ENCODE measurements at regions not wholly inside any gene's neighbourhood (a gene's known extent, or its start where the extent isn't known, plus 50 kb on each side); places are given as distances from the start of the nearest gene placed in this dataset.
"Not testable (repeated sequence)": the region's sequence is repeated elsewhere in the genome, so short reads cannot be mapped to it uniquely, and the experiment has no call there.

DNA sequence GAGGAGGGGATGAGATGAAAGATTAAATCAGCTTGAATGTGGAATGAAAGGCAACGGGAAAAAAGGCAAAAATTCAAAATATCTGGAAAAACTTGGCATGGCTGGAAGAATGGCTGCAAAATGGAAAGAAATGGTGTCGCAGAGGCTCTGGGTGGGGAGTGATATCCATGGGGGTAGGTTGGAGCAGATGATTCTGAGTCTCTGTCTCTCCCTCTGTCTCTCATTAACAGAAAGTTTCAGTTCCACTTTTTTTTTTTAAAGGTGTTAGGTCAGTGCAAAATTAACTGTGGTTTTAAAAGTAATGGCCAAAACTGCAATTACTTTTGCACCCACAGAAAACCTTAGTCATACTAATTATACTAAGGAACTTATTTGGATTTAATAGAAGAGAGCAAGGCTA lies 931.1 kb upstream of the USP9Y start:
- TF ChIP-seq, protein P1, sequence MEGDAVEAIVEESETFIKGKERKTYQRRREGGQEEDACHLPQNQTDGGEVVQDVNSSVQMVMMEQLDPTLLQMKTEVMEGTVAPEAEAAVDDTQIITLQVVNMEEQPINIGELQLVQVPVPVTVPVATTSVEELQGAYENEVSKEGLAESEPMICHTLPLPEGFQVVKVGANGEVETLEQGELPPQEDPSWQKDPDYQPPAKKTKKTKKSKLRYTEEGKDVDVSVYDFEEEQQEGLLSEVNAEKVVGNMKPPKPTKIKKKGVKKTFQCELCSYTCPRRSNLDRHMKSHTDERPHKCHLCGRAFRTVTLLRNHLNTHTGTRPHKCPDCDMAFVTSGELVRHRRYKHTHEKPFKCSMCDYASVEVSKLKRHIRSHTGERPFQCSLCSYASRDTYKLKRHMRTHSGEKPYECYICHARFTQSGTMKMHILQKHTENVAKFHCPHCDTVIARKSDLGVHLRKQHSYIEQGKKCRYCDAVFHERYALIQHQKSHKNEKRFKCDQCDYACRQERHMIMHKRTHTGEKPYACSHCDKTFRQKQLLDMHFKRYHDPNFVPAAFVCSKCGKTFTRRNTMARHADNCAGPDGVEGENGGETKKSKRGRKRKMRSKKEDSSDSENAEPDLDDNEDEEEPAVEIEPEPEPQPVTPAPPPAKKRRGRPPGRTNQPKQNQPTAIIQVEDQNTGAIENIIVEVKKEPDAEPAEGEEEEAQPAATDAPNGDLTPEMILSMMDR (IDR thresholded peaks at IDR 0.05), result no peak
- TF ChIP-seq POLR2A (IDR thresholded peaks at IDR 0.05), result no peak
- no peak for DNase-seq
- H3K4me1 ChIP-seq (replicated peaks in 1 of 2), result no peaks in the 10 kb centered on the region
- H3K27ac ChIP-seq, result no peak overlapping the region
- intact Hi-C loops (cut with DNase I), result no loop called here
- WGBS, 4 donors, result 44 to 54% methylated on average over 2 of the region's 2 CpGs; no CpG with 5 or more reads in 2 of the 4 donors
- no peaks in the 10 kb centered on the region for H3K27me3 ChIP-seq
- H3K9me3 ChIP-seq (replicated peaks in 1 of 3), result no peaks in the 10 kb centered on the region
- H3K36me3 ChIP-seq (replicated peaks in 1 of 2), result no peaks in the 10 kb centered on the region
- H3K4me3 ChIP-seq, result no peak overlapping the region

DNA sequence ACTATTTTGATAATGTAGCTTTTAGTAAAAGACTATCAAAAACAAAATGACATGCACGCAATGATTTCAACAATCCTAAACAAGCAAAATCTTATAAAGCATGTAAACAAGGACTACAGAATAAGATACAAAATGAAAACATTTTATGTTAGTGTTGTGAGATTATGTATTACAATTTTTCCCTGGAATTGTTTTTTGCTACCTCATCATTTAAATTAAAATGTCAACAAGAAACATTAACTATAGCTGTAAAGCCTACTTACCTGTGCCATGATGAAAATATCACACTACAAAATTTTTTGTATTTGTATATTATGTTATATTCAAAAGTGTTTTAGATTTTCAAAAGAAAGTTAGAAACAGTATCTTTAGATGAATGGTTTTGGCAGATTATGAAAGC lies 921.3 kb upstream of the USP9Y start:
- not testable (repeated sequence) for DNase-seq
- WGBS, 4 donors, result 18 to 36% methylated on average over 1 of the region's 1 CpG; no CpG with 5 or more reads in 2 of the 4 donors

DNA sequence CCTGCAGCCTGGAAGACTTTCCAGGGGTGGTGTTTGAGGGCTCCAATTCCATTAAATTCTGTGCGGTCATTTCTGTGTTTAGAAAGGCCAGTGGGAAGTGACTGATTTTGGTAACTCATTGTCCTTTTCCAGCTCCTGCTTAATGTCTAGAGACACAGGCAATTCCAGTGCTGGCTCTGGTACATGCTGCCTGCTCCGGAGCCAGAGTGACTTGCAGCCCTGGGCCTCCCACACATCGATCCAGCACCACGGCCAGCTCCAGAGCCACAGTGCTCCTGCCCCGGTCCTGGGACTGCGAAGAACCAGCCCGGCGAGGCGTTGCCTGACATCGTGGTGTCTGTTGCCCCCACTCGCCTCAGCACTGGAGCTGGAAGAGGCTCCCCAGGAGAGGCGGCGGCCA lies 912.0 kb upstream of the USP9Y start:
- H3K4me3 ChIP-seq; intact Hi-C loops (cut with DNase I); H3K36me3 ChIP-seq (replicated peaks in 1 of 2); H3K27ac ChIP-seq; H3K9me3 ChIP-seq (replicated peaks in 1 of 3); H3K4me1 ChIP-seq (replicated peaks in 1 of 2); H3K27me3 ChIP-seq: not testable (repeated sequence)
- 72% methylated on average over 13 of the region's 13 CpGs; no CpG with 5 or more reads in 3 of the 4 donors for WGBS, 4 donors
- DNase-seq, result peak in 2 of 7 donors; percentile 0 to 6

More for the DNA sequence above, 921.3 kb upstream of the USP9Y start:
- H3K27me3 ChIP-seq; H3K36me3 ChIP-seq (replicated peaks in 1 of 2); H3K9me3 ChIP-seq (replicated peaks in 1 of 3); H3K27ac ChIP-seq; intact Hi-C loops (cut with DNase I); H3K4me1 ChIP-seq (replicated peaks in 1 of 2); H3K4me3 ChIP-seq: not testable (repeated sequence)

DNA sequence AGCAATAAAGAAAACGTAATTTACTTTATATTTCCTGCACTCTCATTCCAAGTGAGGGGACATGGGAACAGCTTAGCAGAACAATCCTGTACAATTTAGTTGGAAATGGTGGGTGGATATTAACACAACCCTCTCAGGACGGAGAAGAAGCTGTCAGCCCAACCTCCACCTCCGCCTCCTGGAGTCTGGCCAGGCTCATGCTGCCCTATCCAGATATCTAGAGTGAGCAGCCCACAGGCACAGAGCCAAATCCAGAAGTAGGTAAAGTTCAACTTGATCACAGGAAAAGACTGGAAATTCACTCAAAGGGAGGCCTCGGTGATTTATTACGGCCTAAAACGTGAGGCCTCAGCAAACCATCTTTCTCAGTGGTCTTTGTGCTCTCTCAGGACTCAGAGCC lies 877.3 kb upstream of the USP9Y start:
- H3K4me3 ChIP-seq; H3K27ac ChIP-seq; intact Hi-C loops (cut with DNase I); H3K9me3 ChIP-seq (replicated peaks in 1 of 3); DNase-seq; H3K36me3 ChIP-seq (replicated peaks in 1 of 2); H3K4me1 ChIP-seq (replicated peaks in 1 of 2); H3K27me3 ChIP-seq: not testable (repeated sequence)
- 54% methylated on average over 6 of the region's 6 CpGs; no CpG with 5 or more reads in 2 of the 4 donors for WGBS, 4 donors

DNA sequence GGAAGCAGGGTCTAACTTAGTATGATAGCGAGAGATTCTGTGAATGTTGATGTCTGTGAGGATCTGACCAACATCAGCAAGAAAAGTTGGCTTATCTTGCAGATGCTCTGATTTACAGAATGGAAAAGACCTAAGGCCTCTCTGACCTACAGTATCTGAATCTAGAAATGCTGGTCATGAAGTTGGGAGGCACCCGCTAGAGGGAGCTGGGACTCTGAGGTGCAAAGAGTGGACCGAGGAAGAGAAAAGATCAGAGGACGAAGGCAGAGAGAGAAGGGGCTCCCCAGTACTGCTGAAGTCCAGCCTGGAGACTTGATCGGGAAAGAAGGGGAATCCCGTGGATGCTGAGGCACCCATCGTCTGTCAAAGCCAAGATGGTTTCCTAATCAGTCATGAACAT lies 866.8 kb upstream of the USP9Y start:
- WGBS, 4 donors, result 52 to 53% methylated on average over 7 of the region's 7 CpGs; no CpG with 5 or more reads in 2 of the 4 donors
- DNase-seq; intact Hi-C loops (cut with DNase I); H3K27ac ChIP-seq; H3K4me1 ChIP-seq (replicated peaks in 1 of 2); H3K4me3 ChIP-seq; H3K36me3 ChIP-seq (replicated peaks in 1 of 2); H3K9me3 ChIP-seq (replicated peaks in 1 of 3); H3K27me3 ChIP-seq: not testable (repeated sequence)
